ENCODE measurements at regions not wholly inside any gene's neighbourhood (a gene's known extent, or its start where the extent isn't known, plus 50 kb on each side); places are given as distances from the start of the nearest gene placed in this dataset.

DNA sequence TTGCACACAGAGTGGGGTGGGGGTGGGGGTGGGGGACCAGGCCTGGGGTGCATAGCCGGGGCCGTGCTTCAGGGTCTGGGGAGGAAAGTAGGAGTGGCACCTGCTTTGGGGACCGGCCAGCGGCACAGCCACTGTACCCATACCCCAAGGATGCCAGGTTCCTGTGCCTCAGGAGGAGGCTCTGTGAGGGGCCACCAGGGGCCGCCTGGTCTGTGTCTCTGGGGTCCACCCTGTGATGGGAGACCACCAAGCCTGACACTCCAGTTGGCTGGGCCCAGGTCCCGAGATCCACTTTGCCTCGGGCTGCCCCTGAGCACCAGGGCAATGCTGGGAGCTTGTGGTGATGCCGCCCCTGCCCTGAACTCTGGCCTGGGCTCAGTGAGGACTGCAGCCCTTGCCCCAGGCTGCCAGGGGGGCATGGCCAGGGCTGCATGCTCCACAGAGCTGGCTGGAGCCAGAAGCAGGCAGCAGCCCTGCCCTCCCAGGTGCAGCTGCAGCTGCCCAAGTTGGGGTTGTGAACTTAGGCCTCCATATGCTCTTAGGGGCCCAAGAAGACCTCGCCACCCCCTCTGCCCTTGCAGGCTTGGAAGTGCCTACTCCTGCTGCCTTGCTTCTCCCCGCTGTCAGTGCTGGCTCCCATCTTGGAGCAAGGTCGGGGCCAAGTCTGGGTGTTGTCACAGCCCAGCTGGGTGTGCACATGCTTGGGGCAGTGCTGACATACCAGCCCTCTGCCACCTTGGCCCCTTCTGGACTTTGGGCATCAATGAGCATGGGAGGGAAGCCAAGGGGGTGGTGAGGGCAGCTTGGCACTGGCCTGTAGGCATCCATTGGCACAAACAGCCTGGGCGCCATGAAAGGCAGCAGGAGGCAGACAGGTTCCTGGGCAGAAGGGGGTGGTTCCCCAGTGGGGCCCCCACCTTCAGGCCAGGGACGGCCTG, 123.3 kb upstream of the THY1 start:
- DNase-seq = no peak

GRCh38 chr11:119540370-119541125, 117.6 kb upstream of the THY1 start:
- no peak for DNase-seq

- no peak for DNase-seq
Measured at GRCh38 chr11:119539583-119539982, 116.6 kb upstream of the THY1 start.

DNA sequence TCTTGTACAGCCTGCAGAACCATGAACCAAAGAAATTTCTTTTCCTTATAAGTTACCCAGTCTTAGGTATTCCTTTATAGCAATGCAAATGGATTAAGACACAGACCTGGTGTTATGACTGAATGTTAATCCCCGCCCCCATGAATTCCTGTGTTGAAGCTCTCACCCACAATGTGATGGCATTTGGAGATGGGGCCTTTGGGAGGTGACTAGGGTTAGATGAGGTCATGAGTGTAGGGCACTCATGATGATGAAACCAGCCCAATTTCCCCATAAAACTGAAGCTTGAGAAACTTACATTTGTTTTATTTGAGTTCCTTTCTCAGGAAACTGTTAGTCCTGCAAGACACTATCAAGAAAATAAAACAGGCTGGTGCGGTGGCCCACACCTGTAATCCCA, 115.8 kb upstream of the THY1 start:
- no peak for DNase-seq

GRCh38 chr11:119537306-119538253, 114.6 kb upstream of the THY1 start:
- DNase-seq = no peak

GRCh38 chr11:119536801-119537200, 113.8 kb upstream of the THY1 start:
- no peak for DNase-seq

DNA sequence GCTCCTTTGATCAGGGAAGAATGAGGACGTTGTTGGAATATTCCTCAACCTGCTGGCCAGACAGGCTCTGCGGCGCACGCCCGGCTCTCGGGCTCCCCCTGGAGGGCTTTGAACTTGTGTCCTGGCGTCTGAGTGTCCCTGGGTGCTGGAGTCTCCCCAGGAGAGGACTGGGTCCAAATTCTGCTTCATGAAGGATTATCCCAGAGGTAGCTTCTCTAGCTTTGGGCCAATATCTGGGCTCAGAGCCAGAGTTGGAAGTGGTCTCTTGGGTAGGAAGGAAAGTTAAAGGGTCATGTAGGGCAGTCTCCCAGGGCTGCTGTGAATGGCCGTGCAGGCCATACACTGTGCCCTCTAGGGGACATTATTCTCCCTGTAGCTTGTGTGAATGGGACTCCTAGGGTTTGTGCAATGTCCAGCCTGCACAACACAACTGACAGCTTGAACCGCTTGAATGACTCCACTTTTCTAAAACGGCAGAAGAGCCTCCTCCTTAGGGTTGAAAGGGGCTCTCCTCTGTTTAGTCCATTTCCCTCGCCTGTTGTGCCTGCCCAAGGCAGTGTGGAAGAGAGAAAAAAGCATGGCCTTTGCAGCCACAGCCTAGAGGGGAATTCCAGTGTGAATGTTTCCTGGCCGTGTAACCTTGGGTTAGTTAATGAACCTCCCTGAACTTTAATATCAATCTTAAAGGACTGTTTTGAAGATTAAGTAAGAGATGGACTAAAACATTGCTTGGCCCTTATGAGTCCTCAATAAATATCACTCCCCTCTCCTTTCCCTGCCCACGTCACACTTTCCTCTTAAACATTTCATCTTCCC, 111.2 kb upstream of the THY1 start:
- peak; percentile 31 for DNase-seq

- DNase-seq = no peak
Measured at GRCh38 chr11:119533462-119533861, 110.5 kb upstream of the THY1 start.

- no peak for DNase-seq
Measured at GRCh38 chr11:119532551-119532950, 109.6 kb upstream of the THY1 start.

DNA sequence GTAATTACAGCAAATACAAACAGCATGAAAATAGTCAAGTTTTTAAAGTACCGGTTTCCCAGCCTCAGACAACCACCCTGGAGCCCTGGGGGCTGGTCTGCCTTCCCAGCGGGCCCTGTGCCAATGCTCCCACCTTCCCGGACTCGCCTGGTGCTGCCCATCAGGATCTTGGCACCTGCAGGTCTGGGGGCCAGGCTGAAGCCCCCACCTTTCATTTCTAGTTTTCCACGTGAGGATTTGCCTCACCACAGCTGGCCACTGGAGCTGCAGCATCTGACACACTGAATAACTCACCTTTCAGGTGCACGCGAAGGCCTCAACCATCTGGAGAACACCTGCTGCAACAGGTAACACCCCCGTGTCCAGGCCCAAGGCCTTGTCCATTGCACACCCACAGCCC, 108.7 kb upstream of the THY1 start:
- DNase-seq = no peak

GRCh38 chr11:119531056-119531455, 108.1 kb upstream of the THY1 start:
- DNase-seq = no peak

GRCh38 chr11:119530509-119530908, 107.5 kb upstream of the THY1 start:
- no peak for DNase-seq

DNA sequence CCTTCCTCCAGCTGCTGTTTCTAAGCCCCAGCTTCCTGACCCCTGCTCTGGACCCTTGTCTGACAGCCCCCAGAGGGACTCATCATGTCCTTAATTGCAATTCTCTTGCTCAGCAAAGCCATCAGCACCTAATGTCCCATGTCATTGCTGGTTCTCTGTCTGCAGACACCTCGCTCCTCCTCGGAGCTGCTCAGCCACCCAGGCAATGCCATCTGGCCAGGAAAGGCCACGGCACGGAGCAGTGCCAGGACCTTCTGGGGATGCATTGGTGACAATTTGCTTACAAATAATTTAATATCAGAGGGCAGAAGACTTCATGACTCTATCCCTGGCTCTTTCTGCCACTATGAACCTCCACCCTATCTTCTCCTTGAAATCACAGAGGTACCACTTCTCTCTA, 107.0 kb upstream of the THY1 start:
- no peak for DNase-seq

DNA sequence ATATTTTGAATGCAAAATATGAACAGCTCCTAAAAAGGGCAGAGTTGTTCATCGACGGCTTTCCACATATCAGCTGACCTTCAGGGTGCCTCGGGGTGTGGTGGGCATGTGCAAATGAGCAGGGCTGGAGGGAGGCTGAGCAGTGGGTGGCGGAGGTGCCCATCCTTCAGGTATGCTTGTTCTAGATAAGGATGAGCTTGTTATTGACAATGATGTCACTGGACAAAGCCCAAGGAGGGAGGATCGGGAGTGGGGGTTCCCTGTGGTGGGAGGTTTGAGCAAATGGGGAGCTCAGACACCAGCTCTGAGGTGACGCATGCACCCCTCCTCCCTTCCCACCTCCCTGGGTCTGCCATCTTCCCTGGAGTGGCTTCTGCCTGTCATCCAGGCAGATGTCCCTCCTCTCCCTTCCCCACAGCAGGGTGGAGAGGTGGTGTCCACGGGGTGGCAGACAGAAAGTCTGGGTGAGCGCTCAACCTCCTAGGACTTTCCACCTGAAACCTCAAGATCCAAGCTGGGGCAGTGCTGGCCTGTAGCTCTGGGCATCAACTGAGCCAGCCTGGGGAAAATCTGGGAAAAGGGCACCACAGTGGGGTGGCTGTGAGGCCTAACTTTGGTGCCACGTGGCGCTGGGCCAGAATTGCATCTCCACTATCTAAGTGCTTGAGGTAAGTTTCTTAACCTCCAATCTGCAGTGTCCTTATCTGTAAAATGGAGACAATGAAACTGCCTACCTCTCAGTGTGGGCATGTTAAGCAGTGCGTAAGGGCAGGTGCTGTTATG, 106.3 kb upstream of the THY1 start:
- DNase-seq = no peak

DNA sequence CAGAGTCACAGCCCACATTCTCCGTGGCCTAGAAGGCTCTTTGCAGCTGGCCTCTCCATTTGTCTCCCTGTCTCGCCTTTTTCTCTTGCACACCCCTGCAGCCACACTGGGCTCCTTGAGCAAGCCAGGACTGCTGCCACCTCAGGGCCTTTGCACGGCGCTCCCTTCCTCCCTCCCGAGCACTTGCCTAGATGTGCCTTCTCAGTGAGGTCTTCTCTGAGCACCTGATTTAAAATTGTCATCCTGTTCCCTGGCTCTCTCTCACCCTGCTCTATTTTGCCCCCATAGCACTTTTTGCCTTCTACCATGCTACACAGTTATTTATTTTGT, 102.9 kb upstream of the THY1 start:
- DNase-seq = no peak

- DNase-seq = no peak
Measured at GRCh38 chr11:119525180-119525866, 102.4 kb upstream of the THY1 start.

- DNase-seq = no peak
Measured at GRCh38 chr11:119523539-119524157, 100.7 kb upstream of the THY1 start.

- no peak for DNase-seq
Measured at GRCh38 chr11:119522609-119523008, 99.6 kb upstream of the THY1 start.

DNA sequence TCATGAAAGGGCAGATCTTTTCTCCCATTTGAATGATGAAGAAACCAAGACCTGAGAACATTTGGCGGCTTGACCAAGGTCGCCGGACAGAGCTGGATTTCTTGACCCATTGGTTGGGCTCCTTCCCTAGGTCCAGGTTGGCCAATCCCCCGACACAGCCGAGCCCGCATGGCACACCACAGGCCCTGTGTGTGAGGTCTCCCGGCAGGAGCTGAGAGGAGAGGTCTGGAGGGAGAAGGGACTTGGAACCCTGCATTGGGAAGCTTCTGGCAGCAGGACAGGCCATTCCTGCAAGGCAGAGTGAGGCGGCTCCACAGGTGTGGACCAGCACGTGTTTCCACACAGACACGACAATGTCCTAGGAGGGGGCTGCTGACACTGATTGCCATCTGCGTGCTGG, 98.6 kb upstream of the THY1 start:
- no peak for DNase-seq

DNA sequence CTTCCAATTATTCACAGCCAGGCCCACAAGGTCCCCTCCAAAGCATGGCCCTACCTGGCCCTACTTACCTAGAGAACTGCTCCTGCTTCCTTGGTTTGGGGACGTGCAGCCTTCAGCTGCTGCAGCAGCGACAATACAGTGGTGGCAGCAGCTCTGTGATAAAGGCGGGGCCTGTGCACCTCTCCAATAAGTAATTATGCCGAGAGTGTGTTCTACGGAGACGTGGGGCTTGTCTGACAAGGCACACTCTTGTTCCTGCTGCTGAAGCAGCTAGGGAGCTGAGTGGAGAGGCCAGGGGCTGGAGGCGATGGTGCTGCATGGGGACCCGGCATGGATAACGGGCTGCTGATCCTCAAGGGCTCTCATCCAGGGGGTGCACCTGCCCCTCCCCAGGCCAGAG, 98.0 kb upstream of the THY1 start:
- DNase-seq = no peak
